GM18499 (cell line): ENCODE measurements at regions not wholly inside any gene's neighbourhood (a gene's known extent, or its start where the extent isn't known, plus 50 kb on each side); places are given as distances from the start of the nearest gene placed in this dataset.

Experiments used
- ATAC-seq: cut with Tn5 transposase; IDR thresholded peaks from one replicate; pipeline ENCODE4 v1.9.1; 2021; ENCODE audit warnings: moderate number of reproducible peaks; ENCODE audit not compliant: insufficient read depth, unreplicated experiment

GRCh38 chr2:9139491-9140443, 66.8 kb upstream of the ASAP2 start:
- ATAC-seq: no peak

- no peak for ATAC-seq
These were observed 69.0 kb upstream of the ASAP2 start for GRCh38 chr2:9137379-9138150.

- no peak for ATAC-seq
These were observed 70.6 kb upstream of the ASAP2 start for GRCh38 chr2:9135822-9136558.

- ATAC-seq: no peak
These were observed 79.3 kb upstream of the ASAP2 start for GRCh38 chr2:9127316-9127715.

- no peak for ATAC-seq
These were observed 80.1 kb upstream of the ASAP2 start for GRCh38 chr2:9126540-9126939.

GRCh38 chr2:9124231-9124741, 82.3 kb upstream of the ASAP2 start:
- ATAC-seq: no peak

- ATAC-seq: no peak
These were observed 83.5 kb upstream of the ASAP2 start for GRCh38 chr2:9123069-9123468.

- no peak for ATAC-seq
These were observed 84.2 kb upstream of the ASAP2 start for GRCh38 chr2:9122367-9122766.

- ATAC-seq: no peak
These were observed 88.1 kb upstream of the ASAP2 start for GRCh38 chr2:9118383-9118960.

GRCh38 chr2:9115229-9115628, 91.4 kb upstream of the ASAP2 start:
- ATAC-seq: no peak

GRCh38 chr2:9114458-9114857, 92.2 kb upstream of the ASAP2 start:
- no peak for ATAC-seq

GRCh38 chr2:9113916-9114315, 92.7 kb upstream of the ASAP2 start:
- ATAC-seq: no peak

GRCh38 chr2:9113262-9113661, 93.3 kb upstream of the ASAP2 start:
- no peak for ATAC-seq

GRCh38 chr2:9112079-9112721, 94.4 kb upstream of the ASAP2 start:
- no peak for ATAC-seq

- ATAC-seq: no peak
These were observed 95.6 kb upstream of the ASAP2 start for GRCh38 chr2:9110893-9111569.

GRCh38 chr2:9110346-9110884, 96.2 kb upstream of the ASAP2 start:
- no peak for ATAC-seq

GRCh38 chr2:9109871-9110270, 96.7 kb upstream of the ASAP2 start:
- no peak for ATAC-seq

- ATAC-seq: no peak
These were observed 98.2 kb upstream of the ASAP2 start for GRCh38 chr2:9108210-9108967.
